Activated CD4-positive, CD25-positive, alpha-beta regulatory T cell treated with anti-CD3 and anti-CD28 coated beads, Interleukin-2, amount 50 U/mL, for 24 hours (primary cell): ENCODE measurements at regions not wholly inside any gene's neighbourhood (a gene's known extent, or its start where the extent isn't known, plus 50 kb on each side); places are given as distances from the start of the nearest gene placed in this dataset.

Experiments used
- ATAC-seq, 2 donors: fragments of 150-1000 bp; cut with Tn5 transposase; one replicate each; pipeline ENCODE4 v1.10.0; 2021; ENCODE audit warnings: mild to moderate bottlenecking in 1 of 2, moderate library complexity in 1 of 2

DNA sequence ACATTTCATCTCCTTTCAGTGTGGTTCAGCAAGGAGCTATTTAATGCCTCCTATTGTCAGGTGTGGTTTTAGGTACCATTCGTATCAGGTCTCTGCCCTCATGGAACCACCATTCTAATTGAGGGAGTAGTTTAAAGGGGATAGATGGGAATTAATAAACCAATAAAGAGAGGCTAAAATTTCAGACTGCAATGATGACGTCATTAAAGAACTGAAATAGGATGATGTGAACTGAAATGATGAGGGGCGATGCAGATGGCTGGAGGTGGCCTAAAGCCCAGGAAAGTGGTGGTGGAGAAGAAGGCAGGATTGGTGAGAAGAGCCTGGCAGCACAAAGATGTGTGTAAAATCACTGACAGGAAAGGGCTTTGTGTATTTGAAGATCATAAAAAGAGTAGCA is 148.9 kb upstream of the RBFOX1 start:
- no peak for ATAC-seq

- no peak for ATAC-seq
Measured at GRCh38 chr16:7182510-7183109, 150.0 kb upstream of the RBFOX1 start.

DNA sequence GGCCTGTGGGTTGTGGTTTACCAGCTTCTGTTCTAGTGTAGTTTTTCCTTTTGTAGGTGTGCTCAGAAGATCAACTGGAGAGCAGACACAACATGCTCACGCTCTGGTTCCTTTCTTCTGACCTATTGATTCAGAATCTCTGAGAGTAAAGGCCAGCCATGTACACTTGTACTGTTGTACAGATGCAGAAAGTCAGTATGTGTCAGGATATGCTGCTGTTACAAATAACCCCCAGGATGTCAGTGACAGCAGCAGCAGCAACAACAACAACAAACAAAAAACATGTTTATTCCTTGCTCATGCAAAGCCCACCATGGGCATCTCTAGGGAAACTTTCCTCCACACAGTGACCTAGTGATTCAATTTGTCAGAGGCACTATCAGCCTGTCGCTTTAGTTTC is 154.8 kb upstream of the RBFOX1 start:
- no peak for ATAC-seq

DNA sequence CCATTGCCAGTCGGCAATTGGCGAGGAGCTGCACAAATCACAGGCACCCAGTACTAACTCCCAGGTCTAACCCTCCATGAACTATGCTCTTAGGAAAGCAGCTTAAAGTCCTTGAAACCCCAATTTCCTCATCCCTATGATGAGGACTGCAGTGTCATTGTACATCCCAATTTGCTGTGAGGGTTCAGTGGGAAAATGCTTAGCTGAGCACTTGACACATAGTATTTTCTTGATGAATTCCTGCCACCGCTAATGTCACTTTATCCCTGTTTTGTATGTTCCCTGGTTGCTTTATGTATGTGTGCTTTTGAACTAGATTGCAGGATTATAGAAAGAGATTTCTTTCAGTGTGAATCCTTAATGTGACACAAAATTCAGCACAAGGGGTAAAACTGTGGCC is 161.5 kb upstream of the RBFOX1 start:
- no peak for ATAC-seq

- ATAC-seq: no peak
Measured at GRCh38 chr16:7167626-7168025, 165.0 kb upstream of the RBFOX1 start.

GRCh38 chr16:7161891-7162290 is 170.8 kb upstream of the RBFOX1 start:
- no peak for ATAC-seq

GRCh38 chr16:7160093-7160492 is 172.6 kb upstream of the RBFOX1 start:
- ATAC-seq: no peak

DNA sequence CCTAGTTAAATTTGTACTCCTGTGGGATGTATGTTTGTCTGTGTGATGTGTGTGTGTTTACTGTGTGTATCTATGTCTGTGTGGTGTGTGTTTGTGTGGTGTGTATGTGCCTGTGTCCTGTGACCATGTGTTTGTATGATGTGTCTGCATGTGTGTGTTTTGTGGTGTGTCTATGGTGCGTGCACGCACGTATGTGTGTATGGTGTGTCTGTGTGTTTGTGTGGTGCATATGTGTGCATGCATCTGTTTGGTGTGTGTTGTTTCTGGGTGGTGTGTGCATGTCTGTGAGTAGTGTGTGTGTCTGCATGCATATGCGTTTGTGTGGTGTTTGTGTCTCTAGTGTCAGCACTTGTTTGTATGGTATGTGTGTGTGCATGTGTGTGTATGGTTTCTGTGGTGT is 174.2 kb upstream of the RBFOX1 start:
- ATAC-seq: no peak

DNA sequence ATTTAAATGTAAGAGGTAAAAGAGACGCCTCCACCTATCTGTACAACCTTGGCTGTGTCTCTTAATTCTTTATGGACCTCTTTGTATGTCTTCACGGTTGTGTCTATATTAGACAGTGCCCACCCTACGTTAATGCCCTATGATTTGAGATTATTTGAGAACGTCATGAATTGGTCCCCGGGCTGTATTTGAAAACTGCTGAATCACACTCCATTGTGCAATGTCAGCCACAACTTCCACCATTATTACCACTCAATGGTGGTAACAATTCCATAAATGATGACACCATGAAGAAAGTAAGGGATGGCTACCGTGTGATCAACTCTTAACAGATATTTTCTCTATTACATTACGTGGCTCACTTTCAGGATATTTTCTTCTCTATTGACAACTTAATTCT is 182.4 kb upstream of the RBFOX1 start:
- ATAC-seq: no peak

GRCh38 chr16:7148606-7149005 is 184.0 kb upstream of the RBFOX1 start:
- no peak for ATAC-seq

DNA sequence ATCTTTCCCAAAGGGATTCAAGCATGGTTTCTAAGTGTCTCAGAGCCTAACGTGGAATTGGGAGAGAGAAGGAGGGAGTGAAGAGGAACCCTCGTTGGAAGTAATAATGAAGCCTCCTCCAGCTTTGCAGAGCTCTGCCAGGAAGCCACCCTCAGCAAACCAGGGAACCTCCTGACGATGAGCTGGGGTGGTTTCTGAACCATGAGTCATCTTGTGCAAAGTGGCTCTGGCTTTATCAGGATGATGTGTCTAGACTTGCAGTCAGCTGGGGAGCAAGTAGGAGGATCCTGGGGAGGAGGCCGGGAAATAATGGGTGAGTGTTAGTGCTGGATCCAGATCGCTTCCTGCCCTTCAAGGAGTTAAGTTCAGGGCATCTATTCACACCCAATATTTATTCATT is 191.7 kb upstream of the RBFOX1 start:
- no peak for ATAC-seq

- no peak for ATAC-seq
Measured at GRCh38 chr16:7137560-7138330, 194.9 kb upstream of the RBFOX1 start.

GRCh38 chr16:7132465-7132864 is 200.2 kb upstream of the RBFOX1 start:
- ATAC-seq: no peak

- ATAC-seq: no peak
Measured at GRCh38 chr16:7124701-7125100, 207.9 kb upstream of the RBFOX1 start.

DNA sequence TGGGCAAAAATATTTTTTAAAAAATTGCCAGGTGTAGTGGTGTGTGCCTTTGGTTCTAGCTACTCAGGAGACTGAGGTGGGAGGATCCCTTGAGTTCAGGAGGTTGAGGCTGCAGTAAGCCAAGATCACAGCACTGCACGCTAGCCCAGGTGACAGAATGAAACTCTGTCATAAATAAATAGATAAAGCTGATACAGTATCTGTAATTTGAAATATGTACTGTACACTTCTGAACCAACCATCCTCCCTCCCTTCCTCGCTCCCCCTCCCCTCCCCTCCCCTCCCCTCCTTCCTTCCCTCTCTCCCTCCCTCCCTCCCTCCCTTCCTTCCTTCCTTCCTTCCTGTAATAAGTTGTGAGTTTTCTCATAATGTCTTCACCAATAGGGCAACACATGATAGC is 208.4 kb upstream of the RBFOX1 start:
- ATAC-seq: no peak

- ATAC-seq: no peak
Measured at GRCh38 chr16:7116734-7117133, 215.9 kb upstream of the RBFOX1 start.

- ATAC-seq: no peak
Measured at GRCh38 chr16:7115898-7116297, 216.7 kb upstream of the RBFOX1 start.

DNA sequence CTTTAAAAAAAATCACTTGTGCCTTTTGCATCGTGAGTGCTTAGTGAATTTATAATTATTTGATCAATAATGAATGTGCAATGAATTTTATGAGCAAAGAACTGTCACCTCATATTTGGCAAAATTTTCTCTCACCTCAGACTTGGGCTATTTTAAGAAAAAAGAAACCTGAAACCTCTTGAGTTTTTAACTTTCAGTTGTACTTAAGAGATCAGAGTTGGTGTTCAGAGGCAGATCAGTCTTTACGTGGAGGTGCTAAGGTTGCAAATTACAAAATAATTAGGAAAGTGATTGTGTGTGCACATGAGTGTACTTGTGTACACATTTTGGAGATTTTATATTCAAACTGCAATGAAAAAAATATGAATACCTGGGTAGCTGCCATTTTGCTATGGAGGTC is 218.7 kb upstream of the RBFOX1 start:
- no peak for ATAC-seq

- no peak for ATAC-seq
Measured at GRCh38 chr16:7113395-7113794, 219.2 kb upstream of the RBFOX1 start.

- ATAC-seq: no peak
Measured at GRCh38 chr16:7111265-7111664, 221.4 kb upstream of the RBFOX1 start.

GRCh38 chr16:7107436-7107835 is 225.2 kb upstream of the RBFOX1 start:
- no peak for ATAC-seq

DNA sequence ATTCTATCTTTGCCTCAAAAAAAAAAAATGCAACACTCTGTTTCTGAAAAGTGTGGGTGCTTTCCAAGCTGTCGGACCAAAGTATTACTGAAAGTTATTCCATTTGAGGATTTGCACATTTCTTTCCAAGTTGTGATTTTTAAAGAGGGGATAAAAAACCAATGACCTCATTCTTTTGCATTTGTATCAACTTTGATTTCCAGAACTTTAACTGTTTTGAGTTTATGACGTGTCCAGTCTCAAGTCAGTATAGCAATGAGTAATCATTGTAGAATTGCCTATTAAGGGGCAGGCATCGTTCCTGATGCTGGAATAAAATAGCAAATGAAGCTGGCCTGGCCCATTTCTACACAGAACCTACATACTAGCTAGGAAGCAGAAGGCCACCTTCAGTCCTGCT is 229.6 kb upstream of the RBFOX1 start:
- no peak for ATAC-seq

DNA sequence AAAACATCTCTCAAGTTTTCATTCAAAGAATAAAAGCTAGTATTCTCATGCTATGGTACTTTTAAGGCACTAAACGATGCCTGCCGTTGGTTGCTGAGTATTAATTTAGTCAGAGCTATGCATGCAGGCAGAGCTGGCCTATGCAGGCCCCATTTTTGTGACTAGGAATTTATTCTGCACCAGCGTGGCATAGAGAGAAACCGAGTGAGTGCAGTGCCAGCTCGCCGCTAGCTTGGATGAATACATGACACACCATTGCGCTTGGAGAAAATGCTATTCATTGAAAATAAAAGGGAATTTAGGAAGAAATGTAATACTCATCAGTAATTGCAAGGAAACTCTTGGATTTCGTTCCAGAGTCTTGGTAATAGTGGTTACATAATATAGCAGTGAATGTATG is 231.6 kb upstream of the RBFOX1 start:
- no peak for ATAC-seq

GRCh38 chr16:7097518-7097917 is 235.1 kb upstream of the RBFOX1 start:
- no peak for ATAC-seq

GRCh38 chr16:7093511-7093910 is 239.1 kb upstream of the RBFOX1 start:
- no peak for ATAC-seq
